Neural progenitor cell (in vitro differentiated cells): ENCODE measurements at regions not wholly inside any gene's neighbourhood (a gene's known extent, or its start where the extent isn't known, plus 50 kb on each side); places are given as distances from the start of the nearest gene placed in this dataset.

Source experiments
- DNase-seq: peaks from one replicate; pipeline ENCODE4 v3.0.0-alpha.2; 2016; ENCODE audit warnings: low spot score
- H2AFZ ChIP-seq: fragments of 200-600 bp; sonication (generic); replicated peaks from 2 replicates; pipeline ENCODE4 v1.6.1; 2016; ENCODE audit warnings: antibody characterized with exemption
- H3F3A ChIP-seq: fragments of 200-600 bp; sonication (generic); 2 replicates; pipeline ENCODE4 v1.6.1; 2016; ENCODE audit warnings: antibody characterized with exemption, low read depth
- H3K27ac ChIP-seq: fragments of 200-600 bp; sonication (generic); 2 replicates; pipeline ENCODE4 v1.5.1; 2016; ENCODE audit warnings: mild to moderate bottlenecking
- H3K27me3 ChIP-seq: fragments of 200-600 bp; sonication (generic); 2 replicates; pipeline ENCODE4 v1.6.1; 2016; ENCODE audit warnings: mild to moderate bottlenecking, moderate library complexity
- H3K36me3 ChIP-seq: fragments of 200-600 bp; sonication (generic); 2 replicates; pipeline ENCODE4 v1.5.1; 2016
- H3K4me1 ChIP-seq: fragments of 200-600 bp; sonication (generic); 2 replicates; pipeline ENCODE4 v1.6.1; 2016; ENCODE audit warnings: mixed run types
- H3K4me2 ChIP-seq: fragments of 200-600 bp; sonication (generic); 2 replicates; pipeline ENCODE4 v1.6.1; 2016
- H3K4me3 ChIP-seq: fragments of 200-600 bp; sonication (generic); 2 replicates; pipeline ENCODE4 v1.5.1; 2016
- H3K79me2 ChIP-seq: fragments of 200-600 bp; sonication (generic); 2 replicates; pipeline ENCODE4 v1.6.1; 2016; ENCODE audit warnings: low read depth
- H3K9ac ChIP-seq: fragments of 200-600 bp; sonication (generic); 2 replicates; pipeline ENCODE4 v1.6.1; 2016
- H3K9me3 ChIP-seq: fragments of 200-600 bp; sonication (generic); 2 replicates; pipeline ENCODE4 v1.5.1; 2016; ENCODE audit warnings: low read depth
- H4K20me1 ChIP-seq: fragments of 200-600 bp; sonication (generic); 2 replicates; pipeline ENCODE4 v1.6.1; 2016; ENCODE audit warnings: low read depth
- H3K27ac Mint-ChIP-seq: 3 replicates; pipeline ENCODE4 v1.8.0; 2021; ENCODE audit warnings: mixed read lengths
- H3K27me3 Mint-ChIP-seq: 2 replicates; pipeline ENCODE4 v1.8.0; 2022; ENCODE audit warnings: low read depth, mild to moderate bottlenecking, inconsistent platforms, moderate library complexity, mixed read lengths; ENCODE audit not compliant: insufficient read depth
- H3K36me3 Mint-ChIP-seq: 3 replicates; pipeline ENCODE4 v1.8.0; 2021; ENCODE audit warnings: mixed read lengths
- H3K4me1 Mint-ChIP-seq: 3 replicates; pipeline ENCODE4 v1.8.0; 2021; ENCODE audit warnings: mixed read lengths
- H3K4me3 Mint-ChIP-seq: 3 replicates; pipeline ENCODE4 v1.8.0; 2021; ENCODE audit warnings: mild to moderate bottlenecking, moderate library complexity, mixed read lengths
- H3K9me3 Mint-ChIP-seq: 3 replicates; pipeline ENCODE4 v1.8.0; 2020; ENCODE audit warnings: mixed read lengths
- EZH2 ChIP-seq: fragments of 200-600 bp; sonication (generic); IDR thresholded peaks from 2 replicates; pipeline ENCODE4 v1.6.1; 2017; ENCODE audit warnings: antibody characterized with exemption, mild to moderate bottlenecking, moderate library complexity
- EZH2phosphoT487 ChIP-seq: fragments of 200-600 bp; sonication (generic); IDR thresholded peaks from 2 replicates; pipeline ENCODE4 v1.6.1; 2017; ENCODE audit warnings: antibody characterized with exemption
- TF ChIP-seq, protein P1 (sequence below): fragments of 200-600 bp; sonication (generic); IDR thresholded peaks from 2 replicates; pipeline ENCODE4 v1.5.1; 2017; ENCODE audit warnings: antibody characterized with exemption, mild to moderate bottlenecking

DNA sequence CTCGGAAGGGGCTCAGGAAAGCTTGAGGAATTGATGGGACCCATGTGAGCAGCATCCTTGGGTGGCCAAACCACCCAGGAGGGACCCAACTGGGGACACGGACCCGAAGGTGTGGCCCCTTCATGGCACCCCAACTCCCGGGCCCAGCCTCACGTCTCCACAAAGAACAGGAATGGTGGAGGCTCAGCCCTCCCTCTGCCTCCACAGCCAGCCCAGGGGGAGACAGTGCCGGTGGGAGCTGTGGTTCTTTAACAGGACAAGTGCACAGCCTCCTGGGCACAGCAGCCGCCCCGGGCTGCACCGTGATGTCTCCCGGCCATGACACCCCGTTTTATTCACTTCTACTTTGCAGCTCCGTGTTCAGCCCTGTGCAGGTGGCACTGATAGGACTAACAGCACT, 587.2 kb downstream of the BRD1 start:
- peaks cover 7% of the 10 kb centered on the region for H3K9me3 Mint-ChIP-seq

DNA sequence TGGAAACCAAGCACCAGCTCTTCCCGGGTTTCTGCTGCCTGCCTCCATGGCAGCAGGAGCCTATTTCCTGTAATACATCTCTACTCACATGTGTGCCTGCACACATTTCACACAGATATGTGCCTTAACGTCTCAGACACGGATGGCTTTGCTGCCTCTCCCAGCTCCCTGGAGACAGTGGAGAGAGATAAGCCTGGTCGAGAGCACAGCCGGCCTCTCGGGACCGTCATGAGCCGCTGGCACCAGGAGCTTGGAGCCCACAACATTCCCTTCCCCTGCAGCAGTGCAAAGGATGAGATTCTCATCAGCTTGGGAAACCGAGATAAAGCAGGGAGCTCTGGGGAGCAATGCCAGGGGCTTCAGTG, 587.7 kb downstream of the BRD1 start:
- Mint-ChIP-seq H3K36me3 (no peaks in the 10 kb centered on the region), H3K4me3 (no peak overlapping the region), H3K27me3 (peaks cover 10% of the 10 kb centered on the region), H3K4me1 (peaks cover 2% of the 10 kb centered on the region), H3K27ac (no peak overlapping the region), H3K9me3 (peaks cover 7% of the 10 kb centered on the region)
- Histone ChIP-seq H3K4me1 (peaks cover 10% of the 10 kb centered on the region), H3F3A (no peaks in the 10 kb centered on the region), H4K20me1 (no peaks in the 10 kb centered on the region), H2AFZ (no peak overlapping the region), H3K27me3 (no peaks in the 10 kb centered on the region), H3K27ac (no peak overlapping the region), H3K4me3 (no peak overlapping the region), H3K4me2 (no peak overlapping the region), H3K36me3 (no peaks in the 10 kb centered on the region), H3K9ac (no peak overlapping the region), H3K9me3 (no peaks in the 10 kb centered on the region), H3K79me2 (no peaks in the 10 kb centered on the region)
- TF ChIP-seq EZH2phosphoT487 (no peak), EZH2 (no peak)
- TF ChIP-seq, protein P1, sequence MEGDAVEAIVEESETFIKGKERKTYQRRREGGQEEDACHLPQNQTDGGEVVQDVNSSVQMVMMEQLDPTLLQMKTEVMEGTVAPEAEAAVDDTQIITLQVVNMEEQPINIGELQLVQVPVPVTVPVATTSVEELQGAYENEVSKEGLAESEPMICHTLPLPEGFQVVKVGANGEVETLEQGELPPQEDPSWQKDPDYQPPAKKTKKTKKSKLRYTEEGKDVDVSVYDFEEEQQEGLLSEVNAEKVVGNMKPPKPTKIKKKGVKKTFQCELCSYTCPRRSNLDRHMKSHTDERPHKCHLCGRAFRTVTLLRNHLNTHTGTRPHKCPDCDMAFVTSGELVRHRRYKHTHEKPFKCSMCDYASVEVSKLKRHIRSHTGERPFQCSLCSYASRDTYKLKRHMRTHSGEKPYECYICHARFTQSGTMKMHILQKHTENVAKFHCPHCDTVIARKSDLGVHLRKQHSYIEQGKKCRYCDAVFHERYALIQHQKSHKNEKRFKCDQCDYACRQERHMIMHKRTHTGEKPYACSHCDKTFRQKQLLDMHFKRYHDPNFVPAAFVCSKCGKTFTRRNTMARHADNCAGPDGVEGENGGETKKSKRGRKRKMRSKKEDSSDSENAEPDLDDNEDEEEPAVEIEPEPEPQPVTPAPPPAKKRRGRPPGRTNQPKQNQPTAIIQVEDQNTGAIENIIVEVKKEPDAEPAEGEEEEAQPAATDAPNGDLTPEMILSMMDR, result no peak
- no peak for DNase-seq

More for the DNA sequence above, 587.2 kb downstream of the BRD1 start:
- H3K27me3 Mint-ChIP-seq, result peaks cover 10% of the 10 kb centered on the region
- H3K79me2 ChIP-seq, result no peaks in the 10 kb centered on the region
- no peaks in the 10 kb centered on the region for H3F3A ChIP-seq
- no peaks in the 10 kb centered on the region for H4K20me1 ChIP-seq
- peaks cover 2% of the 10 kb centered on the region for H3K4me1 Mint-ChIP-seq
- H3K9ac ChIP-seq, result no peak overlapping the region
- no peaks in the 10 kb centered on the region for H3K27me3 ChIP-seq
- H3K36me3 Mint-ChIP-seq, result no peaks in the 10 kb centered on the region
- peak overlapping the region; percentile 1 for H3K27ac Mint-ChIP-seq
- no peak overlapping the region for H3K27ac ChIP-seq
- peaks cover 9% of the 10 kb centered on the region for H3K4me1 ChIP-seq
- H3K9me3 ChIP-seq, result no peaks in the 10 kb centered on the region
- no peak overlapping the region for H3K4me2 ChIP-seq
- no peak overlapping the region for H2AFZ ChIP-seq
- DNase-seq, result no peak
- no peak overlapping the region for H3K4me3 Mint-ChIP-seq
- no peaks in the 10 kb centered on the region for H3K36me3 ChIP-seq
- H3K4me3 ChIP-seq, result no peak overlapping the region
- TF ChIP-seq, protein P1, result no peak
- TF ChIP-seq EZH2 (no peak), EZH2phosphoT487 (no peak)

DNA sequence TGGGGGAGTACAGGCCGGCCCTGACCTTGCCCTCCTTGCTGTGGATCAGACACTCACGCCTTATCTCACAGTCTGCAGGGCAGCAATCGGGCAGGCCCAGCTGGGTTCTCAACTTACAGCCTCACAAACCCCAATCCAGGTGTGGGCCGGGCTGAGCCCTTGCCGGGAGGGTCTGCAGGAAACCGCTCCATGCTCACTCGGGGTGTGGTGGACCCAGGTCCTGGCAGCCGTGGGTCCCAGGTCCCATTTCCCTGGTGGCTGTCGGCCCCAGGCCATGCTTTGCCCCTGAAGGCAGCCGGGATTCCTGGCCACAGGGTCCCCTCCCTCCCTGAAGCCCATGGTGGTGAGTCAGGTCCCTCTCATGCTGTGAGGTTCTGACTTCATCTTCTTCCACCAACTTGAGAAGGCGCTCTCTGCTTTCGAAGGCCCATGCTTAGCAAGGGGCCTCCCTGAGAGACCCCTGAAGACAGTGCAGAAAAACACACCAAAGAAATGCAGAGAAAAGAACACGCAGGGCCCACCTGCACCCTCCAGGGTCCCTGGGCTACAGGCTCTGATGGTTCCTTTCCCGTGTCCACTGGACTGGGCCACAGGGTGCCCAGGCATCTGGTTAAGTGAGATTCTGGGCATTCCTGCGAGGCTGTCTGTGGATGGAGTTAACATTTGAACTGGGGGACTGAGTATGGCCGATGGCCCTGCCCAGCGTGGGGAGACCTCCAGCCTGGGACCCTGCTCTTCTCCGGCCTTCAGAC, 588.2 kb downstream of the BRD1 start:
- Mint-ChIP-seq H3K4me3 (no peak overlapping the region), H3K27ac (no peak overlapping the region), H3K27me3 (peaks cover 10% of the 10 kb centered on the region), H3K36me3 (no peaks in the 10 kb centered on the region), H3K4me1 (peaks cover 2% of the 10 kb centered on the region), H3K9me3 (peaks cover 7% of the 10 kb centered on the region)
- H3K9me3 ChIP-seq, result no peaks in the 10 kb centered on the region
- no peaks in the 10 kb centered on the region for H3K79me2 ChIP-seq
- H2AFZ ChIP-seq, result no peak overlapping the region
- H3K36me3 ChIP-seq, result no peaks in the 10 kb centered on the region
- H3K4me1 ChIP-seq, result peaks cover 10% of the 10 kb centered on the region
- no peaks in the 10 kb centered on the region for H3F3A ChIP-seq
- H3K27ac ChIP-seq, result no peak overlapping the region
- H3K4me3 ChIP-seq, result no peak overlapping the region
- no peak overlapping the region for H3K9ac ChIP-seq
- TF ChIP-seq, protein P1, result no peak
- H3K27me3 ChIP-seq, result no peaks in the 10 kb centered on the region
- no peaks in the 10 kb centered on the region for H4K20me1 ChIP-seq
- H3K4me2 ChIP-seq, result no peak overlapping the region
- DNase-seq, result no peak
